ENCODE measurements at regions not wholly inside any gene's neighbourhood (a gene's known extent, or its start where the extent isn't known, plus 50 kb on each side); places are given as distances from the start of the nearest gene placed in this dataset.

- CTCF ChIA-PET, result interaction anchor here (1.1 kb wide), 1 partner anchor 11 kb away, joined by 4 read pairs; no protein-coding TSS in a partner anchor
- DNase-seq (ENCODE audit: extremely low spot score), result no peak
- no peak for TF ChIP-seq CTCF (IDR thresholded peaks at IDR 0.05; ENCODE audit: control extremely low read depth, extremely low read depth, low read depth, missing control alignments)
- POLR2A ChIA-PET, result no interaction called here
These were observed 155.3 kb downstream of the PHETA1 start for GRCh38 chr12:111213561-111213960.

GRCh38 chr12:111212814-111213456, 156.0 kb downstream of the PHETA1 start:
- ChIA-PET POLR2A (no interaction called here), CTCF (interaction anchor here (1.1 kb wide), 1 partner anchor 12 kb away, joined by 4 read pairs; no protein-coding TSS in a partner anchor)
- DNase-seq (ENCODE audit: extremely low spot score), result no peak
- no peak for TF ChIP-seq CTCF (IDR thresholded peaks at IDR 0.05; ENCODE audit: control extremely low read depth, extremely low read depth, low read depth, missing control alignments)

GRCh38 chr12:111211910-111212757, 156.8 kb downstream of the PHETA1 start:
- TF ChIP-seq CTCF (IDR thresholded peaks at IDR 0.05; ENCODE audit: control extremely low read depth, extremely low read depth, low read depth, missing control alignments), result no peak
- ChIA-PET POLR2A (no interaction called here), CTCF (interaction anchor here (1.4 kb wide), 1 partner anchor 10 kb away, joined by 4 read pairs; no protein-coding TSS in a partner anchor)
- DNase-seq (ENCODE audit: extremely low spot score), result no peak

GRCh38 chr12:111209811-111210210, 159.1 kb downstream of the PHETA1 start:
- CTCF ChIA-PET, result no interaction called here
- no peak for TF ChIP-seq CTCF (IDR thresholded peaks at IDR 0.05; ENCODE audit: control extremely low read depth, extremely low read depth, low read depth, missing control alignments)
- DNase-seq (ENCODE audit: extremely low spot score), result no peak
- POLR2A ChIA-PET, result no interaction called here

- CTCF ChIA-PET, result interaction anchor here (0.6 kb wide), 1 partner anchor 12 kb away, joined by 3 read pairs; no protein-coding TSS in a partner anchor
- DNase-seq (ENCODE audit: extremely low spot score), result no peak
- POLR2A ChIA-PET, result no interaction called here
- TF ChIP-seq CTCF (IDR thresholded peaks at IDR 0.05; ENCODE audit: control extremely low read depth, extremely low read depth, low read depth, missing control alignments), result no peak
These were observed 161.1 kb downstream of the PHETA1 start for GRCh38 chr12:111207761-111208160.

GRCh38 chr12:111204788-111205241, 164.1 kb downstream of the PHETA1 start:
- no peak for TF ChIP-seq CTCF (IDR thresholded peaks at IDR 0.05; ENCODE audit: control extremely low read depth, extremely low read depth, low read depth, missing control alignments)
- no peak for DNase-seq (ENCODE audit: extremely low spot score)
- CTCF ChIA-PET, result no interaction called here
- POLR2A ChIA-PET, result no interaction called here

Measured in GM10248 (cell line).